ENCODE measurements at regions not wholly inside any gene's neighbourhood (a gene's known extent, or its start where the extent isn't known, plus 50 kb on each side); places are given as distances from the start of the nearest gene placed in this dataset.

DNA sequence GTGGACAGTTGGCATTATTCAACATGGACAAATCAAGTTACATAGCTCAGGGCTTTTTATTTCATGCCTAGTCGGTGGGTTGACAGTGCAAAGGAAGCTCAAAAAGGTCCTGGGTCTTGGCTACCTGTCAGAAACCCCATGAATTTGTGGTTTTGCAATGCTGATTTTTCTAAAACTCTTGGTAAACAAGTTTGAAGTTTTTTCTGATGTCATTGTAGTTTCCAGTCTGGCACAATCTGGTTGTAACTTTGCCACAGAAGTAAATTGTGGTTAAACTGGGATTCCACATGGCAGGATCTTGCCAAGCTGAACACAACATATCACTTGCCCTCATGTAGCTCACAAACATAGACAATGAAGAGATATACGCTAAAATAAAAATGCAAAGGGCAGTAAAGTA is 100.8 kb downstream of the EHF start:
- Histone ChIP-seq H4K20me1 (ENCODE audit: control insufficient read depth, insufficient read depth) (no peaks in the 10 kb centered on the region), H2AFZ (ENCODE audit: control insufficient read depth, low read depth, low read length) (no peak overlapping the region), H3K27ac (ENCODE audit: control insufficient read depth, insufficient read depth) (no peak overlapping the region), H3K4me2 (ENCODE audit: control insufficient read depth, insufficient read depth) (no peak overlapping the region), H3K79me2 (ENCODE audit: control insufficient read depth, insufficient read depth, low read length) (no peaks in the 10 kb centered on the region), H3K9me3 (replicated peaks; ENCODE audit: control insufficient read depth, insufficient read depth, low read length) (no peaks in the 10 kb centered on the region), H3K36me3 (ENCODE audit: control insufficient read depth in 2 of 2, insufficient read depth in 2 of 2, low read length in 1 of 2) (no peaks in the 10 kb centered on the region), H3K27me3 (replicated peaks in 1 of 2; ENCODE audit: control insufficient read depth in 2 of 2, insufficient read depth in 2 of 2, low read length in 1 of 2) (no peaks in the 10 kb centered on the region; a peak in 1 of 4 replicates), H3K9ac (ENCODE audit: control insufficient read depth, insufficient read depth, low read length) (no peak overlapping the region), H3K4me3 (no peak overlapping the region), H3K4me1 (ENCODE audit: control insufficient read depth, insufficient read depth, low read length) (no peaks in the 10 kb centered on the region)
- CTCF ChIA-PET, result interaction anchor here (1.0 kb wide), 1 partner anchor 208 kb away, joined by 3 read pairs; the partner anchor contains the start of gene ELF5
- RAD21 ChIA-PET (ENCODE audit: unreplicated experiment), result no interaction called here
- BruUV-seq (replicated peaks), result no TSS peak
- in situ Hi-C loops (cut with MboI), result no loop called here
- ATAC-seq (no peak), DNase-seq (ENCODE audit: low read depth, low spot score) (no peak), FAIRE-seq (no peak)
- intact Hi-C loops (cut with micrococcal nuclease; ENCODE audit: unreplicated experiment), result no loop called here
- POLR2A ChIA-PET, result no interaction called here
- whole genome bisulfite sequencing (ENCODE audit: insufficient coverage, insufficient replicate concordance, low lambda C conversion rate, missing lambda C conversion rate), result 30% methylated on average over 2 of the region's 2 CpGs
- SMC1A ChIA-PET (ENCODE audit: uncharacterized antibody, unreplicated experiment), result interaction anchor here (0.5 to 0.8 kb wide), 2 partner anchors 49 to 246 kb away, joined by 3 read pairs; no protein-coding TSS in a partner anchor
- TF ChIP-seq SRF (IDR thresholded peaks at IDR 0.05; ENCODE audit: low read depth in 2 of 2, low read length in 2 of 2) (no peak), MEF2A (IDR thresholded peaks at IDR 0.05; ENCODE audit: insufficient read depth, low read depth, low read length) (no peak), SIN3A (IDR thresholded peaks at IDR 0.05; ENCODE audit: low read depth, low read length) (no peak), SMARCA5 (IDR thresholded peaks at IDR 0.05) (no peak), ETV6 (conservative IDR thresholded peaks at IDR 0.05 in 1 of 2, IDR thresholded peaks at IDR 0.05 in 1 of 2; ENCODE audit: borderline replicate concordance in 1 of 2, low read depth in 1 of 2) (no peak), ATF2 (IDR thresholded peaks at IDR 0.05; ENCODE audit: low read length) (no peak), BACH1 (IDR thresholded peaks at IDR 0.05; ENCODE audit: borderline replicate concordance) (no peak), HDAC2 (IDR thresholded peaks at IDR 0.05) (no peak), NRF1 (conservative IDR thresholded peaks at IDR 0.05; ENCODE audit: low read depth, low read length) (no peak)
- TF ChIP-seq, protein P1, sequence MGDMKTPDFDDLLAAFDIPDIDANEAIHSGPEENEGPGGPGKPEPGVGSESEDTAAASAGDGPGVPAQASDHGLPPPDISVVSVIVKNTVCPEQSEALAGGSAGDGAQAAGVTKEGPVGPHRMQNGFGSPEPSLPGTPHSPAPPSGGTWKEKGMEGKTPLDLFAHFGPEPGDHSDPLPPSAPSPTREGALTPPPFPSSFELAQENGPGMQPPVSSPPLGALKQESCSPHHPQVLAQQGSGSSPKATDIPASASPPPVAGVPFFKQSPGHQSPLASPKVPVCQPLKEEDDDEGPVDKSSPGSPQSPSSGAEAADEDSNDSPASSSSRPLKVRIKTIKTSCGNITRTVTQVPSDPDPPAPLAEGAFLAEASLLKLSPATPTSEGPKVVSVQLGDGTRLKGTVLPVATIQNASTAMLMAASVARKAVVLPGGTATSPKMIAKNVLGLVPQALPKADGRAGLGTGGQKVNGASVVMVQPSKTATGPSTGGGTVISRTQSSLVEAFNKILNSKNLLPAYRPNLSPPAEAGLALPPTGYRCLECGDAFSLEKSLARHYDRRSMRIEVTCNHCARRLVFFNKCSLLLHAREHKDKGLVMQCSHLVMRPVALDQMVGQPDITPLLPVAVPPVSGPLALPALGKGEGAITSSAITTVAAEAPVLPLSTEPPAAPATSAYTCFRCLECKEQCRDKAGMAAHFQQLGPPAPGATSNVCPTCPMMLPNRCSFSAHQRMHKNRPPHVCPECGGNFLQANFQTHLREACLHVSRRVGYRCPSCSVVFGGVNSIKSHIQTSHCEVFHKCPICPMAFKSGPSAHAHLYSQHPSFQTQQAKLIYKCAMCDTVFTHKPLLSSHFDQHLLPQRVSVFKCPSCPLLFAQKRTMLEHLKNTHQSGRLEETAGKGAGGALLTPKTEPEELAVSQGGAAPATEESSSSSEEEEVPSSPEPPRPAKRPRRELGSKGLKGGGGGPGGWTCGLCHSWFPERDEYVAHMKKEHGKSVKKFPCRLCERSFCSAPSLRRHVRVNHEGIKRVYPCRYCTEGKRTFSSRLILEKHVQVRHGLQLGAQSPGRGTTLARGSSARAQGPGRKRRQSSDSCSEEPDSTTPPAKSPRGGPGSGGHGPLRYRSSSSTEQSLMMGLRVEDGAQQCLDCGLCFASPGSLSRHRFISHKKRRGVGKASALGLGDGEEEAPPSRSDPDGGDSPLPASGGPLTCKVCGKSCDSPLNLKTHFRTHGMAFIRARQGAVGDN (IDR thresholded peaks at IDR 0.05), result no peak
- TF ChIP-seq, protein P2, sequence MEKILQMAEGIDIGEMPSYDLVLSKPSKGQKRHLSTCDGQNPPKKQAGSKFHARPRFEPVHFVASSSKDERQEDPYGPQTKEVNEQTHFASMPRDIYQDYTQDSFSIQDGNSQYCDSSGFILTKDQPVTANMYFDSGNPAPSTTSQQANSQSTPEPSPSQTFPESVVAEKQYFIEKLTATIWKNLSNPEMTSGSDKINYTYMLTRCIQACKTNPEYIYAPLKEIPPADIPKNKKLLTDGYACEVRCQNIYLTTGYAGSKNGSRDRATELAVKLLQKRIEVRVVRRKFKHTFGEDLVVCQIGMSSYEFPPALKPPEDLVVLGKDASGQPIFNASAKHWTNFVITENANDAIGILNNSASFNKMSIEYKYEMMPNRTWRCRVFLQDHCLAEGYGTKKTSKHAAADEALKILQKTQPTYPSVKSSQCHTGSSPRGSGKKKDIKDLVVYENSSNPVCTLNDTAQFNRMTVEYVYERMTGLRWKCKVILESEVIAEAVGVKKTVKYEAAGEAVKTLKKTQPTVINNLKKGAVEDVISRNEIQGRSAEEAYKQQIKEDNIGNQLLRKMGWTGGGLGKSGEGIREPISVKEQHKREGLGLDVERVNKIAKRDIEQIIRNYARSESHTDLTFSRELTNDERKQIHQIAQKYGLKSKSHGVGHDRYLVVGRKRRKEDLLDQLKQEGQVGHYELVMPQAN (conservative IDR thresholded peaks at IDR 0.05), result no peak
- TF ChIP-seq, protein P3, sequence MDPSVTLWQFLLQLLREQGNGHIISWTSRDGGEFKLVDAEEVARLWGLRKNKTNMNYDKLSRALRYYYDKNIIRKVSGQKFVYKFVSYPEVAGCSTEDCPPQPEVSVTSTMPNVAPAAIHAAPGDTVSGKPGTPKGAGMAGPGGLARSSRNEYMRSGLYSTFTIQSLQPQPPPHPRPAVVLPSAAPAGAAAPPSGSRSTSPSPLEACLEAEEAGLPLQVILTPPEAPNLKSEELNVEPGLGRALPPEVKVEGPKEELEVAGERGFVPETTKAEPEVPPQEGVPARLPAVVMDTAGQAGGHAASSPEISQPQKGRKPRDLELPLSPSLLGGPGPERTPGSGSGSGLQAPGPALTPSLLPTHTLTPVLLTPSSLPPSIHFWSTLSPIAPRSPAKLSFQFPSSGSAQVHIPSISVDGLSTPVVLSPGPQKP (IDR thresholded peaks at IDR 0.05; ENCODE audit: low read depth, low read length), result no peak

Measured in GM12878 (cell line).